DND-41 (cell line): ENCODE measurements at regions not wholly inside any gene's neighbourhood (a gene's known extent, or its start where the extent isn't known, plus 50 kb on each side); places are given as distances from the start of the nearest gene placed in this dataset.

Source experiments
- ATAC-seq: fragments of 200-7000 bp; cut with Tn5 transposase; 3 replicates; pipeline ENCODE4 v1.9.1; 2021; ENCODE audit warnings: low read depth; ENCODE audit not compliant: insufficient read depth
- DNase-seq: peaks from one replicate; pipeline ENCODE4 v3.0.0-alpha.2; 2020
- H2AFZ ChIP-seq: 2 replicates; pipeline ENCODE4 v1.6.0; 2012; ENCODE audit warnings: low read depth, low read length
- H3K27ac ChIP-seq: 2 replicates; pipeline ENCODE4 v1.5.1; 2012; ENCODE audit warnings: low read length, inconsistent platforms
- H3K27me3 ChIP-seq: fragments of 200-600 bp; sonication (generic); 2 replicates; pipeline ENCODE4 v1.6.0; 2012; ENCODE audit warnings: low read length, mild to moderate bottlenecking, inconsistent platforms; ENCODE audit not compliant: insufficient read depth, poor library complexity
- H3K36me3 ChIP-seq: 2 replicates; pipeline ENCODE4 v1.5.1; 2012; ENCODE audit warnings: low read length, inconsistent platforms; ENCODE audit not compliant: insufficient read depth
- H3K4me1 ChIP-seq: 2 replicates; pipeline ENCODE4 v1.5.1; 2012; ENCODE audit warnings: mild to moderate bottlenecking, low read length; ENCODE audit not compliant: insufficient read depth
- H3K4me2 ChIP-seq: 2 replicates; pipeline ENCODE4 v1.6.0; 2012; ENCODE audit warnings: mild to moderate bottlenecking, moderate library complexity, low read length, inconsistent platforms; ENCODE audit not compliant: insufficient read depth
- H3K4me3 ChIP-seq, 2 experiments: fragments of 200-600 bp in 1 of 2; shearing (Covaris generic) in 1 of 2; 2 replicates each; pipeline ENCODE4 v1.5.1; 2012 to 2016; ENCODE audit warnings: inconsistent platforms in 2 of 2, low read length in 2 of 2, mild to moderate bottlenecking in 2 of 2, low read depth in 1 of 2, moderate library complexity in 1 of 2
- H3K79me2 ChIP-seq: 2 replicates; pipeline ENCODE4 v1.6.0; 2012; ENCODE audit warnings: low read length, inconsistent platforms; ENCODE audit not compliant: insufficient read depth
- H3K9ac ChIP-seq: 2 replicates; pipeline ENCODE4 v1.6.0; 2012; ENCODE audit warnings: low read depth, mild to moderate bottlenecking, inconsistent platforms, low read length, moderate library complexity
- H3K9me3 ChIP-seq: 2 replicates; pipeline ENCODE4 v1.5.1; 2012; ENCODE audit warnings: low read length, moderate library complexity, mild to moderate bottlenecking, inconsistent platforms; ENCODE audit not compliant: insufficient read depth, severe bottlenecking
- H4K20me1 ChIP-seq: 2 replicates; pipeline ENCODE4 v1.6.0; 2012; ENCODE audit warnings: low read length; ENCODE audit not compliant: insufficient read depth
- CTCF ChIP-seq: IDR thresholded peaks from 2 replicates; pipeline ENCODE4 v1.5.1; 2012; ENCODE audit warnings: borderline replicate concordance, low read length, moderate library complexity, mild to moderate bottlenecking; ENCODE audit not compliant: poor library complexity, severe bottlenecking; ENCODE audit errors: extremely low read depth
- EZH2 ChIP-seq: IDR thresholded peaks from 3 replicates; pipeline ENCODE4 v1.6.1; 2012; ENCODE audit warnings: borderline replicate concordance, low read depth, mild to moderate bottlenecking, moderate library complexity, low read length, inconsistent platforms; ENCODE audit not compliant: severe bottlenecking

- Histone ChIP-seq H3K9me3 (no peaks in the 10 kb centered on the region), H3K4me3 (no peak overlapping the region), H3K27me3 (no peaks in the 10 kb centered on the region), H3K4me2 (no peak overlapping the region), H3K36me3 (no peaks in the 10 kb centered on the region), H4K20me1 (no peaks in the 10 kb centered on the region), H3K79me2 (no peaks in the 10 kb centered on the region), H3K9ac (no peak overlapping the region), H2AFZ (no peak overlapping the region), H3K27ac (no peak overlapping the region), H3K4me1 (no peaks in the 10 kb centered on the region)
- ATAC-seq (no peak), DNase-seq (no peak)
- no peak for TF ChIP-seq CTCF
- no peak for TF ChIP-seq EZH2
Observed at GRCh38 chr2:236985761-236986339, 99.8 kb upstream of the COPS8 start.

GRCh38 chr2:236986524-236987330, 99.0 kb upstream of the COPS8 start:
- DNase-seq: no peak
- Histone ChIP-seq H3K27me3 (peaks cover 2% of the 10 kb centered on the region), H3K4me2 (no peak overlapping the region), H3K27ac (no peak overlapping the region), H3K36me3 (no peaks in the 10 kb centered on the region), H3K9me3 (no peaks in the 10 kb centered on the region), H3K4me1 (no peaks in the 10 kb centered on the region), H3K9ac (no peak overlapping the region), H3K4me3 (no peak overlapping the region), H4K20me1 (no peaks in the 10 kb centered on the region), H3K79me2 (no peaks in the 10 kb centered on the region), H2AFZ (no peak overlapping the region)
- TF ChIP-seq EZH2: no peak
- TF ChIP-seq CTCF: no peak
- ATAC-seq: no peak

- DNase-seq: no peak
- Histone ChIP-seq H3K4me2 (no peak overlapping the region), H3K4me3 (no peak overlapping the region), H3K4me1 (no peaks in the 10 kb centered on the region), H3K27me3 (peaks cover 2% of the 10 kb centered on the region), H4K20me1 (no peaks in the 10 kb centered on the region), H3K9ac (no peak overlapping the region), H3K36me3 (no peaks in the 10 kb centered on the region), H2AFZ (no peak overlapping the region), H3K9me3 (no peaks in the 10 kb centered on the region), H3K79me2 (no peaks in the 10 kb centered on the region), H3K27ac (no peak overlapping the region)
- ATAC-seq: no peak
- no peak for TF ChIP-seq CTCF
- no peak for TF ChIP-seq EZH2
Observed at GRCh38 chr2:236988216-236988615, 97.5 kb upstream of the COPS8 start.
